MCF 10A (cell line): ENCODE measurements at regions not wholly inside any gene's neighbourhood (a gene's known extent, or its start where the extent isn't known, plus 50 kb on each side); places are given as distances from the start of the nearest gene placed in this dataset.

Source experiments
- BruUV-seq: library from RNA; stranded (reverse); fragments of 400-500 nt; replicated peaks from 2 replicates; lab custom pipeline; 2021; lab: Mats Ljungman, UMichigan
- CTCF ChIA-PET: fragments of 300-600 bp; sonication (Branson Sonifier 250); formaldehyde crosslinking; extraction: SDS; loops from one replicate; lab custom pipeline; 2021; ENCODE audit warnings: antibody characterized with exemption, inconsistent platforms; lab: Yijun Ruan, JAX
- POLR2A ChIA-PET: fragments of 300-600, 350-650 bp; sonication (Branson Sonifier 250); formaldehyde crosslinking; extraction: SDS; loops from one replicate; lab custom pipeline; 2020; ENCODE audit warnings: antibody characterized with exemption, inconsistent platforms; lab: Yijun Ruan, JAX
- DNase-seq: peaks from one replicate; pipeline ENCODE4 v3.0.0-alpha.2; 2018; ENCODE audit not compliant: unreplicated experiment
- H3K27ac Mint-ChIP-seq: one replicate; pipeline ENCODE4 v1.8.0; 2022; ENCODE audit warnings: mild to moderate bottlenecking, low read depth, mixed read lengths; ENCODE audit not compliant: unreplicated experiment
- H3K27me3 Mint-ChIP-seq: one replicate; pipeline ENCODE4 v1.8.0; 2022; ENCODE audit warnings: mixed read lengths; ENCODE audit not compliant: insufficient read depth, unreplicated experiment
- H3K36me3 Mint-ChIP-seq: one replicate; pipeline ENCODE4 v1.8.0; 2022; ENCODE audit warnings: mild to moderate bottlenecking, moderate library complexity, mixed read lengths; ENCODE audit not compliant: insufficient read depth, unreplicated experiment
- H3K4me1 Mint-ChIP-seq: one replicate; pipeline ENCODE4 v1.8.0; 2022; ENCODE audit warnings: mixed read lengths; ENCODE audit not compliant: insufficient read depth, unreplicated experiment
- H3K4me3 Mint-ChIP-seq: one replicate; pipeline ENCODE4 v1.8.0; 2022; ENCODE audit warnings: mild to moderate bottlenecking, moderate library complexity, mixed read lengths; ENCODE audit not compliant: unreplicated experiment
- H3K9me3 Mint-ChIP-seq: one replicate; pipeline ENCODE4 v1.8.0; 2022; ENCODE audit warnings: mixed read lengths; ENCODE audit not compliant: unreplicated experiment
- intact Hi-C: fragments of 100-400 bp; cut with micrococcal nuclease; formaldehyde crosslinking; loops from 2 replicates; pipeline ENCODE4 v1.14.1; 2022
- TF ChIP-seq, protein P1 (sequence below): fragments of 200-600 bp; IDR thresholded peaks from one replicate; pipeline ENCODE4 v1.8.0; 2022; ENCODE audit warnings: antibody characterized with exemption, mild to moderate bottlenecking; ENCODE audit not compliant: unreplicated experiment

DNA sequence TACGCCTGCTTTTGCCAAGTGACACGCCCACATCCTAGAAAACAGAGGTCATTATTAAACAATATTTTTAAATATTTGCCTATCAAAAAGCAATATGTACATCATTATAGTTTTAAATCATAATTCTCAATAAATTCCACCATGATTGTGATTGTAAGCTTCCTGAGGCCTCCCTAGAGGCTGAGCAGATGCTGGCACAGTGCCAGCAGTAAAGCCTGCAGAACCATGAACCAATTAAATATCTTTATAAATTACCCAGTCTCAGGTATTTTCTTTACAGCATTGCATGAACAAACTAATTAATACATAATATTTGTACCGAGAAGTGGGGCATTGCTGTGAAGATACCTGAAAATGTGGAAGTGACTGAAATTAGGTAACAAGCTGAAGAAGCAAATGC lies 174.7 kb upstream of the TMEM196 start:
- Mint-ChIP-seq H3K9me3 (peaks cover 24% of the 10 kb centered on the region), H3K36me3 (no peaks in the 10 kb centered on the region), H3K27me3 (no peaks in the 10 kb centered on the region), H3K4me1 (peaks cover 6% of the 10 kb centered on the region), H3K4me3 (no peak overlapping the region), H3K27ac (no peak overlapping the region)
- BruUV-seq = no TSS peak
- POLR2A ChIA-PET = interaction anchor here (1.0 kb wide), 1 partner anchor 15 kb away, joined by 4 read pairs; no protein-coding TSS in a partner anchor
- CTCF ChIA-PET = no interaction called here
- TF ChIP-seq, protein P1, sequence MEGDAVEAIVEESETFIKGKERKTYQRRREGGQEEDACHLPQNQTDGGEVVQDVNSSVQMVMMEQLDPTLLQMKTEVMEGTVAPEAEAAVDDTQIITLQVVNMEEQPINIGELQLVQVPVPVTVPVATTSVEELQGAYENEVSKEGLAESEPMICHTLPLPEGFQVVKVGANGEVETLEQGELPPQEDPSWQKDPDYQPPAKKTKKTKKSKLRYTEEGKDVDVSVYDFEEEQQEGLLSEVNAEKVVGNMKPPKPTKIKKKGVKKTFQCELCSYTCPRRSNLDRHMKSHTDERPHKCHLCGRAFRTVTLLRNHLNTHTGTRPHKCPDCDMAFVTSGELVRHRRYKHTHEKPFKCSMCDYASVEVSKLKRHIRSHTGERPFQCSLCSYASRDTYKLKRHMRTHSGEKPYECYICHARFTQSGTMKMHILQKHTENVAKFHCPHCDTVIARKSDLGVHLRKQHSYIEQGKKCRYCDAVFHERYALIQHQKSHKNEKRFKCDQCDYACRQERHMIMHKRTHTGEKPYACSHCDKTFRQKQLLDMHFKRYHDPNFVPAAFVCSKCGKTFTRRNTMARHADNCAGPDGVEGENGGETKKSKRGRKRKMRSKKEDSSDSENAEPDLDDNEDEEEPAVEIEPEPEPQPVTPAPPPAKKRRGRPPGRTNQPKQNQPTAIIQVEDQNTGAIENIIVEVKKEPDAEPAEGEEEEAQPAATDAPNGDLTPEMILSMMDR = no peak
- no peak for DNase-seq
- intact Hi-C loops = no loop called here

DNA sequence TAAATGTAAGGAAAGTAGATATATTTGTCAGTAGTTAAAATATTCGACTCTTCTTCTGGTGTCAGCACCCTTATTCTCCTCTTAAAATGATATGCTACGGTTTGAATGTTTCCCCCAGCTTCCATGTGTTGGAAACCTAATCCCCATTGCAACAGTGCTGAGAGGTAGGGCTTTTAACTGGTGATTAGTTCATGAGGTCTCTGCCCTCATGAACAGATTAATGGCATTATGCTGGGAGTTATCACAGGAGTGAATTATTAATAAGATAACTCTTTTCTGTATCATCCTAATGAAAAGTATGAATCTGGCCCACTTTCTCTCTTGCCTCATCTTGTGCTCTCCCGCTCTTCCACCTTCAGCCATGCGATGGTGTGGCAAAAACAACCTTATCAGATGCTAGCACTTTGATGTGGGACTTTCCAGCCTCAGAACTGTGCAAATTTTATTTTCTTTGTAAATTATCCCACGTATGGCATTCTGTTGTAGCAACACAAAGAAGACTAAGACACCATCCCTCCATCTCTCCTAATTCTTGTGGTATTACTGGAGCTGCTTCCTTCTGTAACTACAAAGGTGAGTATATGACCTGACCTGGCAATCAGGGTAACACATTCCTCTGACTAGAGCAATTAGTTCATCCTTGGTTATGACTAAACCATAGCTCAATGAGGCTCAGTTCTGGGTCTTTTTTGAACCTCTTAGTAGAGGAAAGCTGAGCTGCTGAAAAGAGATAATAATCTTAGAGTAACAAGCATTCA lies 171.1 kb upstream of the TMEM196 start:
- H3K27ac Mint-ChIP-seq = no peak overlapping the region
- H3K36me3 Mint-ChIP-seq = no peaks in the 10 kb centered on the region
- DNase-seq = no peak
- no TSS peak for BruUV-seq
- H3K27me3 Mint-ChIP-seq = no peaks in the 10 kb centered on the region
- H3K4me3 Mint-ChIP-seq = no peak overlapping the region
- TF ChIP-seq, protein P1 = no peak
- peaks cover 6% of the 10 kb centered on the region for H3K4me1 Mint-ChIP-seq
- POLR2A ChIA-PET = interaction anchor here (1.6 kb wide), 1 partner anchor 11 kb away, joined by 5 read pairs; no protein-coding TSS in a partner anchor
- intact Hi-C loops = no loop called here
- CTCF ChIA-PET = interaction anchor here (0.7 kb wide), 1 partner anchor 11 kb away, joined by 4 read pairs; no protein-coding TSS in a partner anchor
- H3K9me3 Mint-ChIP-seq = peaks cover 5% of the 10 kb centered on the region

DNA sequence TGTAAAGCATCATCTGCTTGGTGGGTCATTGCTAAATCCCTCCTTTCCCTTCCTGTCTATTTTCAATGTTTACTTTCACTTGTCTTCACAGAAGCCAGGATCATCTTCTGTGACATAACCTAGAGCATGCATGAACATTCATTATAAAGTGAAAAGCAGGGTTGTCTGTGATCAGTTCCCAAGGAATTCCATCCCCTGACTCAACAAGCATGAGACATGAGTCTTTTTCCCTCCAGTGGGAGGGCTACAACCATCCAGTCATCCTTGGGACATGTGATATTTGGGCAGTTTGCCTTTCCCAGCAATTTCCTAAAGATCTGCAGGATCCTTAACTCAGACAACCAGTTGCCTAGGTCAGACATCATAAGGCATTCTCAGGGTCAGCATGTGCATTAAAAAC lies 166.3 kb upstream of the TMEM196 start:
- CTCF ChIA-PET = no interaction called here
- Mint-ChIP-seq H3K9me3 (peaks cover 12% of the 10 kb centered on the region), H3K27ac (peak overlapping the region; percentile 49), H3K4me1 (peaks cover 3% of the 10 kb centered on the region), H3K27me3 (no peaks in the 10 kb centered on the region), H3K4me3 (no peak overlapping the region), H3K36me3 (no peaks in the 10 kb centered on the region)
- no TSS peak for BruUV-seq
- POLR2A ChIA-PET = no interaction called here
- TF ChIP-seq, protein P1 = no peak
- DNase-seq = peak; percentile 16
- intact Hi-C loops = no loop called here

DNA sequence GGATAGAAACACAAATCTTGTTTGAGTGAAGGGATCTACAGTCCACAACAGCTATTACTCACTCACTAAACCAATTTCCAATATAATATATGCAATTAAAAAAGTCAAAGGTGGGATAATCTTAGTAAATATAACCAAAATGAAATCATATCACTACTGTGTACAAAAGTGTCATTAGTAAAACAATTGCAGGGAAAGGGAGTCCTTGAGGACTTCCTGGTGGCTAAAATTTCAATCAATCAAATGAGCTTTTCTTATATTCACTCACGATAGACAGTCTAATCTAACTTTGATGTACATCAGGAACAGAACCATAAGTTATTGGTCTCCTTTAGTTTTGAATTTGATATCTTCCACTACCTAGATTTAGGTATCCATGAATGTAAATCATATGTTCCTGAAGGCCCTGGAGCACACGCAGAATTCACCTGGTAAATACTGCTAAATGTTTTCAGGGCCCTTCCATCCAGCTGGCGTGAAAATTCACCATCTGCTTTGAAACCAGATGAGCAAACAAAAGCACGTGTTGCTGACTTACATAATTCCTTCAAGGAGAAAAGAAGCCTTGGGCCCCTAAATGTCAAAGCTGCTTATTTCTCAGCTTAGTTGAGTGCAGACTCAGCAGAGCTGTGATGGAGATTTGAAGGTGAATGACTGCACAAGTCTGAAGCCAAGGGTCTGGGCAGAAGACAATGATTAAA lies 159.3 kb upstream of the TMEM196 start:
- H3K27ac Mint-ChIP-seq = no peak overlapping the region
- intact Hi-C loops = no loop called here
- no peak overlapping the region for H3K4me3 Mint-ChIP-seq
- H3K27me3 Mint-ChIP-seq = no peaks in the 10 kb centered on the region
- TF ChIP-seq, protein P1 = no peak
- no peak for DNase-seq
- CTCF ChIA-PET = interaction anchor here (0.6 kb wide), 1 partner anchor 1227 kb away, joined by 3 read pairs; no protein-coding TSS in a partner anchor
- H3K36me3 Mint-ChIP-seq = no peaks in the 10 kb centered on the region
- peaks cover 9% of the 10 kb centered on the region for H3K4me1 Mint-ChIP-seq
- POLR2A ChIA-PET = interaction anchor here (1.5 kb wide), 1 partner anchor 12 kb away, joined by 5 read pairs; no protein-coding TSS in a partner anchor
- H3K9me3 Mint-ChIP-seq = peaks cover 9% of the 10 kb centered on the region
- no TSS peak for BruUV-seq
